Ishikawa (cell line): ENCODE measurements at regions not wholly inside any gene's neighbourhood (a gene's known extent, or its start where the extent isn't known, plus 50 kb on each side); places are given as distances from the start of the nearest gene placed in this dataset.

Experiments used
- CEBPB ChIP-seq: IDR thresholded peaks from 2 replicates; pipeline ENCODE4 v1.6.1; 2012
- CREB1 ChIP-seq: IDR thresholded peaks from 2 replicates; pipeline ENCODE4 v1.6.1; 2012; ENCODE audit warnings: low read depth
- EGR1 ChIP-seq: IDR thresholded peaks from 2 replicates; pipeline ENCODE4 v1.6.1; 2012
- EP300 ChIP-seq: IDR thresholded peaks from 2 replicates; pipeline ENCODE4 v1.6.1; 2012; ENCODE audit warnings: borderline replicate concordance
- FOXM1 ChIP-seq: IDR thresholded peaks from 2 replicates; pipeline ENCODE4 v1.6.1; 2012; ENCODE audit warnings: low read depth, borderline replicate concordance
- MAX ChIP-seq: IDR thresholded peaks from 2 replicates; pipeline ENCODE4 v1.6.1; 2012
- NFIC ChIP-seq: IDR thresholded peaks from 2 replicates; pipeline ENCODE4 v1.6.1; 2012
- RAD21 ChIP-seq: IDR thresholded peaks from 2 replicates; pipeline ENCODE4 v1.6.1; 2012; ENCODE audit warnings: low read depth
- TAF1 ChIP-seq: IDR thresholded peaks from 2 replicates; pipeline ENCODE4 v1.6.1; 2012; ENCODE audit warnings: low read depth, mild to moderate bottlenecking
- TCF12 ChIP-seq: IDR thresholded peaks from 2 replicates; pipeline ENCODE4 v1.6.1; 2012; ENCODE audit warnings: low read depth
- TEAD4 ChIP-seq: IDR thresholded peaks from 2 replicates; pipeline ENCODE4 v1.6.1; 2012
- YY1 ChIP-seq: IDR thresholded peaks from 2 replicates; pipeline ENCODE4 v1.6.1; 2012; ENCODE audit warnings: low read depth
- ZBTB7A ChIP-seq: IDR thresholded peaks from 2 replicates; pipeline ENCODE4 v1.6.1; 2012; ENCODE audit warnings: low read depth
- TF ChIP-seq, protein P1 (sequence below): IDR thresholded peaks from 2 replicates; pipeline ENCODE4 v1.6.1; 2012; ENCODE audit warnings: low read depth, mild to moderate bottlenecking
- TF ChIP-seq, protein P2 (sequence below): IDR thresholded peaks from 2 replicates; pipeline ENCODE4 v1.6.1; 2012

DNA sequence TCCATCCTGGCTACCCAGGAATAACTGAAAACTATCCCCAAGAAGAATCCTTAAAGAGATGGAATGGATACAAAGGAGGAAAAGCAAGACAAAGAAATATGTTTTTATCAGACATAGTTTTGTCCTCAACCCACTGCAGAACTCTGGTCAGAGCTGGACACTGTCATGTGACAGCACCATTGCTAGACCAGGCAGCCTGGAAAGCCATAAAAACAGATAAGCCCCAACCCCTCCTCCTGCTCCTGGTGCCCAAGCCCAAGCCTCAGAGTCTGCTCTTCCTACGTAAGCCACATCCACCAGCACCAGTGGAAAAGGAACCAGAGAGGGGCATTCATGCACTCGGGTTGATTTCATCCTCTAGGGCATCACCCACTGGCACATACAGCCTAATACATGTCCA, 116.9 kb downstream of the TRIM29 start:
- TF ChIP-seq, protein P1, sequence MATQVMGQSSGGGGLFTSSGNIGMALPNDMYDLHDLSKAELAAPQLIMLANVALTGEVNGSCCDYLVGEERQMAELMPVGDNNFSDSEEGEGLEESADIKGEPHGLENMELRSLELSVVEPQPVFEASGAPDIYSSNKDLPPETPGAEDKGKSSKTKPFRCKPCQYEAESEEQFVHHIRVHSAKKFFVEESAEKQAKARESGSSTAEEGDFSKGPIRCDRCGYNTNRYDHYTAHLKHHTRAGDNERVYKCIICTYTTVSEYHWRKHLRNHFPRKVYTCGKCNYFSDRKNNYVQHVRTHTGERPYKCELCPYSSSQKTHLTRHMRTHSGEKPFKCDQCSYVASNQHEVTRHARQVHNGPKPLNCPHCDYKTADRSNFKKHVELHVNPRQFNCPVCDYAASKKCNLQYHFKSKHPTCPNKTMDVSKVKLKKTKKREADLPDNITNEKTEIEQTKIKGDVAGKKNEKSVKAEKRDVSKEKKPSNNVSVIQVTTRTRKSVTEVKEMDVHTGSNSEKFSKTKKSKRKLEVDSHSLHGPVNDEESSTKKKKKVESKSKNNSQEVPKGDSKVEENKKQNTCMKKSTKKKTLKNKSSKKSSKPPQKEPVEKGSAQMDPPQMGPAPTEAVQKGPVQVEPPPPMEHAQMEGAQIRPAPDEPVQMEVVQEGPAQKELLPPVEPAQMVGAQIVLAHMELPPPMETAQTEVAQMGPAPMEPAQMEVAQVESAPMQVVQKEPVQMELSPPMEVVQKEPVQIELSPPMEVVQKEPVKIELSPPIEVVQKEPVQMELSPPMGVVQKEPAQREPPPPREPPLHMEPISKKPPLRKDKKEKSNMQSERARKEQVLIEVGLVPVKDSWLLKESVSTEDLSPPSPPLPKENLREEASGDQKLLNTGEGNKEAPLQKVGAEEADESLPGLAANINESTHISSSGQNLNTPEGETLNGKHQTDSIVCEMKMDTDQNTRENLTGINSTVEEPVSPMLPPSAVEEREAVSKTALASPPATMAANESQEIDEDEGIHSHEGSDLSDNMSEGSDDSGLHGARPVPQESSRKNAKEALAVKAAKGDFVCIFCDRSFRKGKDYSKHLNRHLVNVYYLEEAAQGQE: no peak
- TF ChIP-seq TEAD4: no peak
- no peak for TF ChIP-seq NFIC
- TF ChIP-seq EGR1: no peak
- TF ChIP-seq RAD21: no peak
- no peak for TF ChIP-seq YY1
- TF ChIP-seq TAF1: no peak
- no peak for TF ChIP-seq TCF12
- no peak for TF ChIP-seq EP300
- TF ChIP-seq ZBTB7A: no peak
- TF ChIP-seq, protein P2, sequence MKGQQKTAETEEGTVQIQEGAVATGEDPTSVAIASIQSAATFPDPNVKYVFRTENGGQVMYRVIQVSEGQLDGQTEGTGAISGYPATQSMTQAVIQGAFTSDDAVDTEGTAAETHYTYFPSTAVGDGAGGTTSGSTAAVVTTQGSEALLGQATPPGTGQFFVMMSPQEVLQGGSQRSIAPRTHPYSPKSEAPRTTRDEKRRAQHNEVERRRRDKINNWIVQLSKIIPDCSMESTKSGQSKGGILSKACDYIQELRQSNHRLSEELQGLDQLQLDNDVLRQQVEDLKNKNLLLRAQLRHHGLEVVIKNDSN: no peak
- no peak for TF ChIP-seq CEBPB
- no peak for TF ChIP-seq MAX
- TF ChIP-seq FOXM1: no peak
- no peak for TF ChIP-seq CREB1

- TF ChIP-seq TCF12 (no peak), EGR1 (no peak), NFIC (no peak), CEBPB (no peak), TEAD4 (no peak), TAF1 (no peak), FOXM1 (no peak), CREB1 (no peak), ZBTB7A (no peak), MAX (no peak), EP300 (no peak), YY1 (no peak)
- TF ChIP-seq, protein P2: no peak
Observed at GRCh38 chr11:120020486-120020885, 117.4 kb downstream of the TRIM29 start.

- TF ChIP-seq MAX: no peak
- no peak for TF ChIP-seq CEBPB
- no peak for TF ChIP-seq TAF1
- TF ChIP-seq EGR1: no peak
- no peak for TF ChIP-seq EP300
- TF ChIP-seq, protein P2: no peak
- TF ChIP-seq CREB1: no peak
- TF ChIP-seq, protein P1: no peak
- TF ChIP-seq TCF12: no peak
- no peak for TF ChIP-seq TEAD4
- no peak for TF ChIP-seq NFIC
- TF ChIP-seq ZBTB7A: no peak
- no peak for TF ChIP-seq YY1
- TF ChIP-seq FOXM1: no peak
Observed at GRCh38 chr11:120019191-120019590, 118.7 kb downstream of the TRIM29 start.

GRCh38 chr11:120017582-120018150, 120.2 kb downstream of the TRIM29 start:
- TF ChIP-seq, protein P1: no peak
- TF ChIP-seq MAX (no peak), CREB1 (no peak), EGR1 (no peak), TEAD4 (no peak), NFIC (no peak)
- TF ChIP-seq, protein P2: no peak
